ENCODE measurements at regions not wholly inside any gene's neighbourhood (a gene's known extent, or its start where the extent isn't known, plus 50 kb on each side); places are given as distances from the start of the nearest gene placed in this dataset.

DNA sequence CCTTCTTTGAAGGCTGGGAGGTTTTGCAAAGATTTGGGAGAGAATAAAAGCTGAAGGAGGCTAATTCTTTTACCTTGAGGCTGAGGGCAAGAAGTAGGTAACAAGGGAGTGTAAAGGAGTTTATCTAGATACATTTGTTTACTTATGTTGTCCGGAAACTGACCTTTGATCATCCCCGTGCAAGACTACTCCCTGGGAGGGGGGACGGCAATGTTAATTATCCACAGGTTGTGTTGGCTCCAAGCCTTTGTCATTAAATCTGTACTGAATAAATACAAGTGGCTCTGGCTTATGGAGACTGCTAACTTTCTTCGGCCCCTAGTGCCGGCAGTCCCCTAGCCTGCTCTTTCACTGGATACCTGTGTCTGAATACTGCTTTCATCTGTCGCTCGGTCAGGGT, 1250.6 kb upstream of the LRRTM3 start:
- H3K4me1 Mint-ChIP-seq = no peaks in the 10 kb centered on the region
- no peak for DNase-seq (ENCODE audit: low spot score in 2 of 2)
- no peak overlapping the region for H3K4me3 Mint-ChIP-seq
- no peak for ATAC-seq (ENCODE audit: low read depth)
- H3K9me3 Mint-ChIP-seq = peaks cover 5% of the 10 kb centered on the region
- H3K27me3 Mint-ChIP-seq = no peaks in the 10 kb centered on the region
- no peak overlapping the region for H3K27ac Mint-ChIP-seq
- no peaks in the 10 kb centered on the region for H3K36me3 Mint-ChIP-seq

DNA sequence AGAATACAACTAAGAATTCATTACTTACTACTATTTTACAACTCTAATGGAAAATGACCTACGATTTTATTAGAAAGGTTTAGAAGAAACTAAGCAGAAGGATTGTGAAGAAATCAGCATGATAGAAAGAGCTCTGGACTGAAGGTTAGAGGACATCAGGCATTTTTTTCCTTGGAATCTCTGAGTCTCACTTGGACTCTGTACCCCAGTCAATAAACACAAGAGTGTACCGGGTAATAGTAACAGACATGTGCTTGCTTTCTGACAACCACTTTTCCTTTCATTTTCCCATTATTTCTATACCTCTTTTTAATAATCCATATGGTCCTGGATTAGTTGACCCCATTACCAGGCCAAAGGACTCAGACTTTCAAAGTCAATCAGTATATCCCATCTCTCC, 1240.9 kb upstream of the LRRTM3 start:
- no peak for DNase-seq (ENCODE audit: low spot score in 2 of 2)
- peaks cover 3% of the 10 kb centered on the region for H3K9me3 Mint-ChIP-seq
- H3K4me1 Mint-ChIP-seq = no peaks in the 10 kb centered on the region
- H3K36me3 Mint-ChIP-seq = no peaks in the 10 kb centered on the region
- no peak overlapping the region for H3K4me3 Mint-ChIP-seq
- H3K27me3 Mint-ChIP-seq = no peaks in the 10 kb centered on the region
- H3K27ac Mint-ChIP-seq = no peak overlapping the region
- no peak for ATAC-seq (ENCODE audit: low read depth)

DNA sequence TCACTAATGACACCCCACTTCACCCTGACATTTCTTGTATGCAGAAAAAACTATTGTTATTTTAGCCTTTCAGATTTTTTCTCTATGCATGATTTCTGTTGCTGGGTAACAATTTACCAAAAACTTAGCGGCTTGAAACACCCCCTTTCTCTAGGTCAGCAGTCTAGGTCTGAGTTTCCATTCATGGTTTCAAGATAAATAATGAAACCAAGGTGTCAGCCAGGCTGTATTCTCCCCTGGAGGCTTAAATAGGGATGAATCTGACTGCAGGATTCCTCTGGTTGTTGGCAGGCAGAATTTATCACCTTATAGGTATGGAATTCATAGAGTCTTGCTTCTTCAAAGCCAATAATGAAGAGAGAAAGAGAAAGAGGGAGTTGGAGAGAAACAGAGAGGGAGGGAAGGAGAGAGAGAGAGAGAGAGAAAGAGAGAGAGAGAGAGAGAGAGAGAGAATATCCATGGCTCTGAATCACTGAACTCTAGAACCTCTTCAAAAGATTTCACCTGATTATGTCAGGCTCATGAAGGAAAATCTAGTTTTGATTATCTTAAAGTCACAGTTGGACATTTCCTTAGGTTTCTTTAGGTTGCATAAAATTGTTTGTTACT, 1224.6 kb upstream of the LRRTM3 start:
- DNase-seq (ENCODE audit: low spot score in 2 of 2) = no peak
- Mint-ChIP-seq H3K27me3 (no peaks in the 10 kb centered on the region), H3K4me1 (no peaks in the 10 kb centered on the region), H3K4me3 (no peak overlapping the region), H3K36me3 (no peaks in the 10 kb centered on the region), H3K27ac (no peak overlapping the region), H3K9me3 (peaks cover 5% of the 10 kb centered on the region)
- ATAC-seq (ENCODE audit: low read depth) = no peak

DNA sequence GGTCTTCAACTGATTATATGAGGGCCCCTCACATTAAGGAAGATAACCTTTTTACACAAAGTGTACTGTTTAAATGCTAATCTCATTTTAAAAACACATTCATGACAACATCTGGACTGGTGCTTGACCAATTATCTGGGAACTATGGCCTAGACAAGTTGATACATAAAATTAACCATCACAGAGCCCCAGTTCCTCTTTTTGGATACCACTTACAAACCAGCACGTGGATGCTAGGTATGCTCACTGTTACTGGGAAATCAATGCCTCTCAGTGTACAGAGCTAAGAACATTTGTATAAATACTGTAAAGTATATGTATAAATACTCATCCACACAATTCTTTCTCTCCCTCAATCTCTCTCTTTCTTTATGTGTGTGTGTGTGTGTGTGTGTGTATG, 1217.8 kb upstream of the LRRTM3 start:
- Mint-ChIP-seq H3K27me3 (no peaks in the 10 kb centered on the region), H3K4me3 (no peak overlapping the region), H3K9me3 (peaks cover 4% of the 10 kb centered on the region), H3K27ac (no peak overlapping the region), H3K36me3 (no peaks in the 10 kb centered on the region), H3K4me1 (no peaks in the 10 kb centered on the region)
- DNase-seq (ENCODE audit: low spot score in 2 of 2) = no peak
- ATAC-seq (ENCODE audit: low read depth) = no peak

DNA sequence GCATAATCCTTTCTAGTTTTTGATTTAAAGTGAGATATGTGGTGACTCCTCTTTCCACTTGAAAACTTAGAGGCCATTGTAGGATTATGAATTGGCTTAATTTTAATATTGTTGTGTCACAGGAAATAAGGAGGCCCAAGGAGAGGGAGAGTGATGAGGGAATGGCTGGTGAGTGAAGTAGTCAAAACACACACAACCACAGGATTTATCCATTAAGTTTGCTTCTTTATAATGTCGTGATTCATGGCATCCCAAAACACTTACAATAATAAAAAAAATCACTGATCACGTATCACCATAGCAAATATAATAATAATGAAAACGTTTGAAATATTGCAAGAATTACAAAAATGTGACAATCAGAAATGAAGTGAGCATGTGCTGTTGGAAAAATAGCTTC, 1215.5 kb upstream of the LRRTM3 start:
- Mint-ChIP-seq H3K9me3 (peaks cover 3% of the 10 kb centered on the region), H3K4me1 (no peaks in the 10 kb centered on the region), H3K4me3 (no peak overlapping the region), H3K27me3 (no peaks in the 10 kb centered on the region), H3K27ac (no peak overlapping the region), H3K36me3 (no peaks in the 10 kb centered on the region)
- DNase-seq (ENCODE audit: low spot score in 2 of 2) (no peak), ATAC-seq (ENCODE audit: low read depth) (no peak)

DNA sequence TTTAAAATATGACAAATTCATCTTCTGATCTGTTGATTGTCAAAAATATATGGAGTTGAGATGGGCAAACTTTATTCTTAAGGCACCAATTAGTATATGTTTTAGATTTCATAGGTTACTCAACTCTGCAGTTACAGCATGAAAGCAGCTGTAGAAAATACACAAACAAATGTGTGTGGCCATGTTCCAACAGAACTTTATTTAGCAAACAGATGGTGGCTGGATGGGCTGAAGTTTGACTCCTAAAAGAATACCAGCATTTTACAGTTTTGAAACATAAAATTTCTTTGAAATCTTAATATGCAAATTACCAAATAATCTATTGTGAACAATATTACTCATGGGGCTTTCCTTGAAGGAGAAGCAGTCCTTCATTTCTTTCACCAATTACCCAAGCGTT, 1206.0 kb upstream of the LRRTM3 start:
- Mint-ChIP-seq H3K4me3 (no peak overlapping the region), H3K9me3 (peaks cover 2% of the 10 kb centered on the region), H3K4me1 (no peaks in the 10 kb centered on the region), H3K27ac (no peak overlapping the region), H3K36me3 (no peaks in the 10 kb centered on the region), H3K27me3 (no peaks in the 10 kb centered on the region)
- DNase-seq (ENCODE audit: low spot score in 2 of 2) = no peak
- no peak for ATAC-seq (ENCODE audit: low read depth)

DNA sequence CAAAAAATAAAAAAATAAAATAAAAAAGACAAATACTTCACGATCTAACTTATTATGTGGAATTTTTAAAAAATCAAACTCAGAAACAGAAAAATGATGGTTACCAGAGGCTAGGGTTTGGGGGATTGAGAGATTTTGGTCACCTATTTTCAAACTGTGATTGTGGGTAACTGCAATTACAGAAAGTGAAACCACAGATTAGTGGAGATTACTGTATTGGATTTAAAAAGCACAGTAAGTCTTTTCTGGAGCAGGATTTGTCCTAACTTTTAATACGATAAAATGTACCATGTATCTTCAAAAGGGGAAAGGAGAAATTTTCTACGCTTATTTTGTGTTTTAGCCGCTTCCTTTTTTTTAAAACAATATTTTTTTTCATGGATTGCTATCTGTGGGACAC, 1204.9 kb upstream of the LRRTM3 start:
- Mint-ChIP-seq H3K27me3 (no peaks in the 10 kb centered on the region), H3K4me3 (no peak overlapping the region)

DNA sequence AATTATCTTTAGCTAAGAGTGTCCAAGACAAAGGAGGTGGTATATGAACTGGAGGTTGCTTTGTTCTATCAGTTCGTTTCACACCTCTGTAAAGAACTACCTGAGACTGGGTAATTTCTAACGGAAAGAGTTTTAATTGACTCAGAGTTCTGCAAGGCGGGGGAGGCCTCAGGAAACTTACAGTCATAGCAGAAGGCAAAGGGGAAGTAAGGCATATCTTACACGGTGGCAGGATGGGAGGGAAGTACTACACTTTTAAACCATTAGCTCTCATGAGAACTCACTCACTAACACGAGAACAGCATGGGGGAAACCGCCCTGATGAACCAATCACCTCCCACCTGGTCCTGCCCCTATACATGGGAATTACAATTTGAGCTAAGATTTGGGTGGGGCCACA, 1202.3 kb upstream of the LRRTM3 start:
- ATAC-seq (ENCODE audit: low read depth) = no peak
- H3K9me3 Mint-ChIP-seq = no peaks in the 10 kb centered on the region

More for the DNA sequence above, 1204.9 kb upstream of the LRRTM3 start:
- DNase-seq (ENCODE audit: low spot score in 2 of 2) = no peak
- no peak for ATAC-seq (ENCODE audit: low read depth)
- no peaks in the 10 kb centered on the region for H3K36me3 Mint-ChIP-seq
- no peaks in the 10 kb centered on the region for H3K4me1 Mint-ChIP-seq
- H3K9me3 Mint-ChIP-seq = peaks cover 2% of the 10 kb centered on the region
- no peak overlapping the region for H3K27ac Mint-ChIP-seq

DNA sequence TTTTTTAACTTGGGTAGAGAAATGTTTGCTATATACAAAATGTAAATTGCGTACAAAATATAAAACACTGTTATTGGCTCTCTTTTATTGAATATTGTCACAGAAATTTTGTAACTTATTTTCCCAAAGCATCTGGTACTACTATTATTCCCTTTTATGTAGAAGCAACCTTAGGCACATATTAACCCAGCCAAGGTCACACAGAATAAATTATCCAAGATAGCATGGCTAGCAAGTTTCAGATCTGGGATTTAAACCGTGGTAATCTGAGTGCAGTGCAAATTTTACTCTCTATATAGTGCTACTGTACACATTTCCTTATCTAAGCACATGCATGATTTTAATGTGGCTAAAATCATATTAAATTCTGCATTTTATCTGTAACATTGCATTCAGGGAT, 1190.5 kb upstream of the LRRTM3 start:
- H3K36me3 Mint-ChIP-seq = no peaks in the 10 kb centered on the region
- DNase-seq (ENCODE audit: low spot score in 2 of 2) (no peak), ATAC-seq (ENCODE audit: low read depth) (no peak)
- peaks cover 3% of the 10 kb centered on the region for H3K9me3 Mint-ChIP-seq
- H3K27ac Mint-ChIP-seq = no peak overlapping the region
- no peak overlapping the region for H3K4me3 Mint-ChIP-seq
- H3K4me1 Mint-ChIP-seq = no peaks in the 10 kb centered on the region
- H3K27me3 Mint-ChIP-seq = no peaks in the 10 kb centered on the region

More for the DNA sequence above, 1202.3 kb upstream of the LRRTM3 start:
- H3K27ac Mint-ChIP-seq = no peak overlapping the region
- H3K4me1 Mint-ChIP-seq = no peaks in the 10 kb centered on the region
- no peaks in the 10 kb centered on the region for H3K36me3 Mint-ChIP-seq
- H3K4me3 Mint-ChIP-seq = no peak overlapping the region
- H3K27me3 Mint-ChIP-seq = no peaks in the 10 kb centered on the region
- no peak for DNase-seq (ENCODE audit: low spot score in 2 of 2)

DNA sequence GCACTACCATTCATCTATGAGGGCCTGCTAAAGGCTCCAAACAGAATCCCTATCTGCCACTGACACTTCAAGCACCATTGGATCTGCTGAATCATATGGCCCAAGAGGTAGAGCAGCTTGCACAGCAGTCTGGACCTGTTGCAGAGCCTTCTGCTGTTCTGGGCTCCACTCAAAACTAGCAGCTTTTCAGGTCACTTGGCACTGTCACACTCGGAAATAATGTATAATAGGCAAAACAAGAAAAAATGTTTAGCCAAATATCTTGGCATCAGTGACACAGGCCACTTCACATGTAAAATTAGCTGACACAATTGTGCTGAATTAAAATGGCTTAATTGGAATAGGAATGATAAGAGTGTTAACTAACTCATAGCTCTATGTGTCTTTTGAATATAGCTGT, 1182.9 kb upstream of the LRRTM3 start:
- H3K27ac Mint-ChIP-seq = no peak overlapping the region

DNA sequence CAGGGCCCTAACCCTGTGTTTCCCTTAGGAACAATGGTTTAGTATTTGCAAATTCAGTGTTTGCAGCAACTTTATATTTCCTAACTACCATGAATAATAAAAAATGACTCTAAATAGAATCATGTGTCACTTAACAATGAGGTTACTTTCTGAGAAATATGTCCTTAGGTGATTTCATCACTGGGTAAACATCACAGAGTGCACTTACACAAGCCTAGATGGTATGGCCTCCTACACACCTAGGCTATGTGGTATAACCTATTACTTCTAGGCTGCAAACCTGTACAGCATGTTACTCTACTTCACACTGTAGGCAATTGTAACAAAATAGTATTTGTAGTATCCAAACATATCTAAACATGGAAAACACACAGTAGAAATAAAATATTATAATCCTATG, 1174.6 kb upstream of the LRRTM3 start:
- no peak for ATAC-seq (ENCODE audit: low read depth)
- Mint-ChIP-seq H3K4me3 (no peak overlapping the region), H3K4me1 (no peaks in the 10 kb centered on the region), H3K27me3 (no peaks in the 10 kb centered on the region), H3K9me3 (peaks cover 3% of the 10 kb centered on the region), H3K36me3 (no peaks in the 10 kb centered on the region), H3K27ac (no peak overlapping the region)
- DNase-seq (ENCODE audit: low spot score in 2 of 2) = no peak

More for the DNA sequence above, 1182.9 kb upstream of the LRRTM3 start:
- no peak for DNase-seq (ENCODE audit: low spot score in 2 of 2)
- no peak overlapping the region for H3K4me3 Mint-ChIP-seq
- peaks cover 2% of the 10 kb centered on the region for H3K9me3 Mint-ChIP-seq
- H3K4me1 Mint-ChIP-seq = no peaks in the 10 kb centered on the region
- H3K36me3 Mint-ChIP-seq = no peaks in the 10 kb centered on the region
- no peak for ATAC-seq (ENCODE audit: low read depth)
- H3K27me3 Mint-ChIP-seq = no peaks in the 10 kb centered on the region

DNA sequence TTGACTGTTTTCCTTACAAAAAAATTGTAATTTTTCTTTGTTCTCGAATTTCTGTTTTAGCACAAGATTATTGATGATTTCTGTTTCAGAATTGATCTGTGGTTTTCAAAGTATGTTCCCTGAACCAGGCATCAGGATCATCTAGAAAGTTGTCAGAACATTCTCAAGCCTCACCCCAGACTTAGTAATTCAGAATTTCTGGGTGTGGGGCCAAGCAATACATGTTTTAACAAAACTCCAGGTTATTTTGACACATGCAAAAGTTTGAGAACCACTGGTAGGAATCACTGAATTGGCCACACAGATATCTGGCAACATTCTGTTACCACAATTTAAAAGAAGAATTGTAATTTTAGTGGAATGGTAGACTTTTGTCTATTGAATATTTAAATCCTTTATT, 1173.9 kb upstream of the LRRTM3 start:
- DNase-seq (ENCODE audit: low spot score in 2 of 2) (no peak), ATAC-seq (ENCODE audit: low read depth) (no peak)
- peaks cover 3% of the 10 kb centered on the region for H3K9me3 Mint-ChIP-seq
- H3K36me3 Mint-ChIP-seq = no peaks in the 10 kb centered on the region
- H3K4me3 Mint-ChIP-seq = no peak overlapping the region
- no peaks in the 10 kb centered on the region for H3K4me1 Mint-ChIP-seq
- no peaks in the 10 kb centered on the region for H3K27me3 Mint-ChIP-seq
- H3K27ac Mint-ChIP-seq = no peak overlapping the region

DNA sequence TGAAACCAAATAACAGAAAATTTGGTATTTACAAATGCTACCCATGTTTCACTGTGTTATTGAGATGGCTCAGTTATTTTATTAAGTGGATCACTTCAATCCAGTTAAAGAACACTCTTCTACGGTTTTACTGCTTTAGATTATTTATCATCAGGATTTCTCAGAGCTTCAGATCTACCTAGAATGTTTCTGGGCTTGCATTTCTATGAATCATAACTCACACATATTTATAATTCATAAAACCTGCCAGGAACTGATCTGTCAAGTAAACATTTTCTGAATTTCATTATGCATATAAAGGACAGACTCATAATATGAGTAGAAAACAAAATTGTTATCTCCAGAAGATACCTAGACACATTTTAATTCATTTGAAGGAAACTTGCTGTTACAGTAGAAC, 1172.3 kb upstream of the LRRTM3 start:
- ATAC-seq (ENCODE audit: low read depth) = no peak

DNA sequence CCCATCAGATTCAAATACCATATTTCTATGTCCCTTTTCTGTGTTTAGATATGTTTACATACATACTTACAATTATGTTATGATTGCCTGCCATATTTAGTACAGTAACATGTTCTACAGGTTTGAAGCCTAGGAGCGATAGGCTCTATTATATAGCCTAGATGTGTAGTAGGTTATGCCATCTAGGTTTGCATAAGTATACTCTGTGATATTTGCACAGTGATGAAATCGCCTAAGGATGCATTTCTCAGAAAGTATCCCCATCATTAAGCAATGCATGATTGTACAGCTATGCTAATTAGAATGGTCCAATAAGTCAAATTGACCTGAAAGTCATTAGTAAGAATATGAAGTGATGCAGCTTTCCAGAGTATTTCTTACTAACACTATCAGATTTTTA, 1171.7 kb upstream of the LRRTM3 start:
- Mint-ChIP-seq H3K36me3 (no peaks in the 10 kb centered on the region), H3K4me3 (no peak overlapping the region), H3K27ac (no peak overlapping the region), H3K27me3 (no peaks in the 10 kb centered on the region), H3K9me3 (peaks cover 1% of the 10 kb centered on the region), H3K4me1 (no peaks in the 10 kb centered on the region)
- DNase-seq (ENCODE audit: low spot score in 2 of 2) (no peak), ATAC-seq (ENCODE audit: low read depth) (no peak)

More for the DNA sequence above, 1172.3 kb upstream of the LRRTM3 start:
- H3K4me1 Mint-ChIP-seq = no peaks in the 10 kb centered on the region
- no peaks in the 10 kb centered on the region for H3K27me3 Mint-ChIP-seq
- no peak overlapping the region for H3K27ac Mint-ChIP-seq
- DNase-seq (ENCODE audit: low spot score in 2 of 2) = no peak
- H3K9me3 Mint-ChIP-seq = peaks cover 3% of the 10 kb centered on the region
- H3K4me3 Mint-ChIP-seq = no peak overlapping the region
- no peaks in the 10 kb centered on the region for H3K36me3 Mint-ChIP-seq

DNA sequence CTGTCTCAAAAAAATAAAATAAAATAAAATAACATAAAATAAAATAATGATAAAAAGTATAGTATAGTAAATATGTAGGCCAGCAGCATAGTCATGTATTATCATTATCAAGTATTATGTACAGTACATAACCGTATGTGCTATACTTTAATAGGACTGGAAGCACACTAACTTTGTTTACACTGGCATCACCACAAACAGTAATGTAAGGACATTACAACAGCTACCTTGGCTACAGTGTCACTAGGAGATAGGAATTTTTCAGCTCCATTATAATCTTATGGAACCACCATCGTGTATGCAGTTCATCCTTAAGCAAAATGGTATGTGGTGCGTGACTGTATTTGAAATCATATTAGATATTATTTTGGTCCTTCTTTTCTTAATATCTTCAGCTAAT, 1163.5 kb upstream of the LRRTM3 start:
- DNase-seq (ENCODE audit: low spot score in 2 of 2) (no peak), ATAC-seq (ENCODE audit: low read depth) (no peak)
- Mint-ChIP-seq H3K4me1 (no peaks in the 10 kb centered on the region), H3K27me3 (no peaks in the 10 kb centered on the region), H3K9me3 (peaks cover 3% of the 10 kb centered on the region), H3K27ac (no peak overlapping the region), H3K4me3 (no peak overlapping the region), H3K36me3 (no peaks in the 10 kb centered on the region)
